Right lobe of liver (tissue), 6 donors: ENCODE measurements at regions not wholly inside any gene's neighbourhood (a gene's known extent, or its start where the extent isn't known, plus 50 kb on each side); places are given as distances from the start of the nearest gene placed in this dataset.

Source experiments
- ATAC-seq, 4 donors: fragments of 200-7000 bp; cut with Tn5 transposase; one replicate each; pipeline ENCODE4 v1.9.1; 2020; ENCODE audit warnings: mild to moderate bottlenecking in 4 of 4, moderate library complexity in 4 of 4
- DNase-seq, 3 donors: peaks; one replicate each; pipeline ENCODE4 v3.0.0-alpha.2; 2020
- H3K27ac ChIP-seq, 3 donors: fragments of 200-600 bp; one replicate each; pipeline ENCODE4 v1.8.0; 2022
- H3K27me3 ChIP-seq, 2 donors: fragments of 200-600 bp; one replicate each; pipeline ENCODE4 v1.8.0; 2022
- H3K36me3 ChIP-seq, 4 donors: fragments of 200-600 bp; sonication (generic) in 1 of 4; one replicate each; pipeline versions ENCODE4 v1.5.1 to v1.8.0; 2017 to 2022; ENCODE audit warnings: control low read depth in 1 of 4
- H3K4me1 ChIP-seq, 4 donors: fragments of 200-600 bp; sonication (generic) in 1 of 4; one replicate each; pipeline versions ENCODE4 v1.5.1 to v1.8.0; 2017 to 2022; ENCODE audit warnings: control low read depth in 1 of 4
- H3K4me3 ChIP-seq, 3 donors: fragments of 200-600 bp; one replicate each; pipeline ENCODE4 v1.8.0; 2022
- H3K9me3 ChIP-seq, 4 donors: fragments of 200-600 bp; sonication (generic) in 1 of 4; one replicate each; pipeline versions ENCODE4 v1.5.1 to v1.8.0; 2017 to 2022; ENCODE audit warnings: control low read depth in 1 of 4
- CTCF ChIP-seq, 4 donors: fragments of 200-600 bp in 3 of 4; fragments of 450-650 bp in 1 of 4; IDR thresholded peaks; one replicate each; pipeline versions ENCODE4 v1.5.1 to v1.8.0; 2016 to 2022; ENCODE audit warnings: antibody characterized with exemption in 4 of 4, mild to moderate bottlenecking in 2 of 4
- POLR2A ChIP-seq: fragments of 450-650 bp; IDR thresholded peaks from one replicate; pipeline ENCODE4 v1.6.1; 2017; ENCODE audit warnings: antibody characterized with exemption, mild to moderate bottlenecking
- WGBS: methylation state at CpG from one replicate; pipeline ENCODE4 v1.1.6; 2018; ENCODE audit warnings: low coverage, low lambda C conversion rate; ENCODE audit not compliant: insufficient coverage; ENCODE audit errors: missing lambda C conversion rate; 5-methylcytosine and 5-hydroxymethylcytosine counted together
- intact Hi-C, 2 donors: fragments of 100-400 bp; cut with DNase I; formaldehyde crosslinking; loops; one replicate each; pipeline versions ENCODE4 v1.11.2 to v1.14.1; 2022
- donor health status: DM: no; HTN: yes; CAD: no.
- donor health status: DM: no; HTN: no; CAD: no.
- donor health status: DM: no; HTN: no; CAD: no.
- donor health status: DM: no; HTN: yes; CAD: no.
- donor health status: DM: no; HTN: yes; CAD: no.

DNA sequence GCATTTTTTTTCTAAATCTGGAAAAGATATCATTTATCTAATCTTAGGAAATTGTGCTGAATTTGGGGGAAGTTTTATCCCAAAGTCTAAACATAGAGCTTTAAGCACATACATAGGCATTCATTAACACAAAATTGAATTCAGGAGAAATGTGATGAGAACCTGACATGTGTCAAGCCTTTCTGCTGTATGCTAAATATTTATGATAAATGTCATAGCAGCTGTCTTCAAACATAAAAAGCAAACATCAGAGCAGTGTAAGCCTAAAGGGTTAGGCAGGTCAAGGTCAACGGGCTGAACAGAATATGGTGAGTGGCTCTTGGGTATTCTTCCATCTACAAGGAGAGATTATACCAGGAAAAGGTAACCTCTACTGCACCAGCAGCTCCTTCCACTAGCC lies 737.2 kb upstream of the ZNF608 start:
- no peak overlapping the region for H3K4me3 ChIP-seq
- 100% methylated on average over 1 of the region's 1 CpG for WGBS
- no peaks in the 10 kb centered on the region for H3K27me3 ChIP-seq
- H3K36me3 ChIP-seq, result no peaks in the 10 kb centered on the region
- DNase-seq, result no peak
- no peak for ATAC-seq
- H3K9me3 ChIP-seq, result no peaks in the 10 kb centered on the region
- no peaks in the 10 kb centered on the region for H3K4me1 ChIP-seq
- intact Hi-C loops, result no loop called here
- H3K27ac ChIP-seq, result no peak overlapping the region
- TF ChIP-seq CTCF (IDR thresholded peaks at IDR 0.05), result no peak
- no peak for TF ChIP-seq POLR2A

DNA sequence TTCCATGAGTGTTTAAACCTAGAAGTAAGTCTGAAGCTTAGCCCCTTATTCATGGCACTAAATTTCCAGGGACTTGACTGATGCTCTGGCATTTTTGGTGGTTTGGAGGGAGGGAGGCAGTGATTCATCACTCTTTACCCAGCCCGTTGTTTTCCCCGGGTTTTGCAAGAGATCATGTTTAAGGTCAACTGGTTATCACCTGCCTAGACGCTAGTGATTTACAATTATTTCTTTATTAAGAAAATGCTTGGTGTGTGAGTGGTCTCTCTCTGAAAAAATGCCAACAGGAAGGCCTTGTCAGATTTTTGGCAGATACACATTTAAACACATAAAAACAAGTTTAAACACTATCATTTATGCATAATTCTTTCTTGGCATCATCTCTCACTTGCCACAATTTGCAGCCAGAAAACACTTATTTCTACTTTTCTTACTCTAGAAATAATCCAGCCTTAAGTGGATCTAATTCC lies 737.9 kb upstream of the ZNF608 start:
- no peak overlapping the region for H3K4me3 ChIP-seq
- intact Hi-C loops, result no loop called here
- H3K36me3 ChIP-seq, result no peaks in the 10 kb centered on the region
- ATAC-seq (peak in 1 of 4 donors; percentile 46), DNase-seq (no peak)
- TF ChIP-seq POLR2A, result no peak
- TF ChIP-seq CTCF (IDR thresholded peaks at IDR 0.05), result no peak
- WGBS, result 4% methylated on average over 3 of the region's 3 CpGs
- H3K9me3 ChIP-seq, result no peaks in the 10 kb centered on the region
- H3K4me1 ChIP-seq, result no peaks in the 10 kb centered on the region
- H3K27ac ChIP-seq, result no peak overlapping the region
- no peaks in the 10 kb centered on the region for H3K27me3 ChIP-seq

DNA sequence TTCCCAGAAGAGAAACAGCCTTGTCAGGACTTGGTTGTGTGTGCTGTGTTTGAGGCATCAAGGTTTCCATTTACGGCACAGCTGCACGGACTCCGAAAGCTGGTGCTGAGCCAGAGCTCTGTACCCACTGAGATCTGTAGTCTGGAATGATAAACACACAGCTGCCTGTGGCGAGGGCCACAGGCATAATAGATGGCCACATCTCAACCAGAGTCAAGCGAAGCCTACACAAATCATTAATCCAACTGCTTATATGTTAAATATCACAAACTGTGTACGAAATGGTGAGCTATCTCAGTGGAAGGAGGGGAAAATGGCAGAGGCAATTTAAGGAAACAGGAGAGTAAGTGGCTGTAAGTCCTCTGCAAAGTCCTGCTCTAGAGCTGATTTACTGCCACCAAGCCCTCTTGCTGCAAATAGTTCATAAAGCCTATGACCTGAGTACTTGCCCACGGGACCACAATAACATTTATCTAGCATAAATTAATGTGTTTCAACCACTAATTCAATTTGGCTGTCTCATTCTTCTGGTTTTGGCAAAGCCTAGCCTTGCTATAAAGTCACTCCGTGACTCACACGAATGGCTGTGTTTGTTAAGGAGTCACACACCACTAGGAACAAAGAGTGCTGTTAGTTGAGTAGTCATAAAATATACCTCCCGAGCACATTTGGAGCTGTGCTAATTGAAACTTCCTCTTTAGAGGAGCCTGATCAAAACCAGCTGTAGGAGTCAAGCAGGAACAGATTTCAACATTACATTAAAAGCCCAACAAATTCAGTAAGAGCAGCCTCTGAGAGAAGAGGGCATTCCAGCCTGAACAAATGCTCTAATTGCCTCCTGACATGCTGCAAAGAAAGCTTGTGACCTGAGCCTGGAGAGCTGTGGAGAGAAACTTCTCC lies 738.6 kb upstream of the ZNF608 start:
- no peaks in the 10 kb centered on the region for H3K36me3 ChIP-seq
- no peaks in the 10 kb centered on the region for H3K4me1 ChIP-seq
- no peaks in the 10 kb centered on the region for H3K27me3 ChIP-seq
- no peak overlapping the region for H3K27ac ChIP-seq
- no peaks in the 10 kb centered on the region for H3K9me3 ChIP-seq
- intact Hi-C loops, result no loop called here
- TF ChIP-seq POLR2A, result no peak
- no peak for TF ChIP-seq CTCF (IDR thresholded peaks at IDR 0.05)
- H3K4me3 ChIP-seq, result no peak overlapping the region
- 41% methylated on average over 9 of the region's 10 CpGs for WGBS
- ATAC-seq (peak in 3 of 4 donors; percentile 21 to 43 (median 41)), DNase-seq (no peak)

DNA sequence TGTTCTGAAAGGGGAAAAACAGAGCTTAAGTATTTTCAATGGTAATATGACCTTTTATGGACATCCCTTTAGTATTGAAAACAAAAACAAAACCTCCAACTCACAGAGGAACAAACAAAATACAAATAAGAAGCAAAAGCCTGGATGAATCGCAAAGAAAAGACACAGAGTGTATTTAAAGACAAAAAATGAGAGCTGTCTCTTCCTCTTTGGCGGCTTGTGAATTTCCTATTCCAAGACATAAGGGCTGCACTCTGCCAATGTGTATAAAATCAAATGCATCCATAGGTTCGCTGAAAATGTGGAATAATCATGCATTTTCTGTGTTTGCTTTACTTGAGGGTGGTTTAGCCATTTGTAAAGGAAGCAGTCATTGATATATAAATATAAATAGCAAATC lies 739.3 kb upstream of the ZNF608 start:
- DNase-seq (no peak), ATAC-seq (no peak)
- 55% methylated on average over 3 of the region's 3 CpGs for WGBS
- Histone ChIP-seq H3K4me1 (no peaks in the 10 kb centered on the region), H3K9me3 (no peaks in the 10 kb centered on the region), H3K27ac (no peak overlapping the region), H3K27me3 (no peaks in the 10 kb centered on the region), H3K36me3 (no peaks in the 10 kb centered on the region), H3K4me3 (no peak overlapping the region)
- TF ChIP-seq CTCF (IDR thresholded peaks at IDR 0.05) (no peak), POLR2A (no peak)
- intact Hi-C loops, result no loop called here
